ENCODE measurements at regions not wholly inside any gene's neighbourhood (a gene's known extent, or its start where the extent isn't known, plus 50 kb on each side); places are given as distances from the start of the nearest gene placed in this dataset.
A peak's percentile ranks its signal among the peaks of the same experiment; 100 is the strongest.

DNA sequence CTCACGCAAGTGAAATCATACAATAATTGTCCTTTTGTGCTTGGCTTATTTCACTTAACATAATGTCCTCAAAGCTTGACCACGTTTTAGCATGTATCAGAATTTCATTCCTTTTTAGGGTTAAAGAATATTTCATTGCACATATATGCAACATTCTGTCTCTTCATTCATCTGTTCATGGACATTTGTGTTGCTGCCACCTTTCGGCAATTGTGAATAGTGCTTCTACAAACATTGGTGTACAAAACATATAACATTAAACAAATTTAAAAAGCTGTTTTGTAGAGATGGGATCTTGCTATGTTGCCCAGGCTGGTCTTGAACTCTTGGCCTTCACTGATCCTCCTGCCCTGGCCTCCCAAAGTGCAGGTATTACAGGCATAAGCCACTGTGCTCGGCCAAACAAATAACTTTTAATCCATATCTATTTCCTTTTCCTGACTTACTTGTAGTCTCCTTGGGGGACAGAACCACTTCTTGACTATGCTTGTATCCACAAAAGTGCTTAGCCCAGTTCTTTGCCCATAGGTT, 209.3 kb downstream of the SLC4A3 start:
- TF ChIP-seq, protein P1, sequence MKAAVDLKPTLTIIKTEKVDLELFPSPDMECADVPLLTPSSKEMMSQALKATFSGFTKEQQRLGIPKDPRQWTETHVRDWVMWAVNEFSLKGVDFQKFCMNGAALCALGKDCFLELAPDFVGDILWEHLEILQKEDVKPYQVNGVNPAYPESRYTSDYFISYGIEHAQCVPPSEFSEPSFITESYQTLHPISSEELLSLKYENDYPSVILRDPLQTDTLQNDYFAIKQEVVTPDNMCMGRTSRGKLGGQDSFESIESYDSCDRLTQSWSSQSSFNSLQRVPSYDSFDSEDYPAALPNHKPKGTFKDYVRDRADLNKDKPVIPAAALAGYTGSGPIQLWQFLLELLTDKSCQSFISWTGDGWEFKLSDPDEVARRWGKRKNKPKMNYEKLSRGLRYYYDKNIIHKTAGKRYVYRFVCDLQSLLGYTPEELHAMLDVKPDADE (conservative IDR thresholded peaks at IDR 0.05; ENCODE audit: control insufficient read depth, low read depth, low read length): no peak
- TF ChIP-seq FOS (IDR thresholded peaks at IDR 0.05; ENCODE audit: extremely low read depth, insufficient read length): no peak
- TF ChIP-seq MIER1 (IDR thresholded peaks at IDR 0.05; ENCODE audit: low read depth): no peak
- no peak for TF ChIP-seq POLR2A (conservative IDR thresholded peaks at IDR 0.05)
- TF ChIP-seq ARHGAP35 (IDR thresholded peaks at IDR 0.05; ENCODE audit: partially characterized antibody): no peak
- TF ChIP-seq, protein P2, sequence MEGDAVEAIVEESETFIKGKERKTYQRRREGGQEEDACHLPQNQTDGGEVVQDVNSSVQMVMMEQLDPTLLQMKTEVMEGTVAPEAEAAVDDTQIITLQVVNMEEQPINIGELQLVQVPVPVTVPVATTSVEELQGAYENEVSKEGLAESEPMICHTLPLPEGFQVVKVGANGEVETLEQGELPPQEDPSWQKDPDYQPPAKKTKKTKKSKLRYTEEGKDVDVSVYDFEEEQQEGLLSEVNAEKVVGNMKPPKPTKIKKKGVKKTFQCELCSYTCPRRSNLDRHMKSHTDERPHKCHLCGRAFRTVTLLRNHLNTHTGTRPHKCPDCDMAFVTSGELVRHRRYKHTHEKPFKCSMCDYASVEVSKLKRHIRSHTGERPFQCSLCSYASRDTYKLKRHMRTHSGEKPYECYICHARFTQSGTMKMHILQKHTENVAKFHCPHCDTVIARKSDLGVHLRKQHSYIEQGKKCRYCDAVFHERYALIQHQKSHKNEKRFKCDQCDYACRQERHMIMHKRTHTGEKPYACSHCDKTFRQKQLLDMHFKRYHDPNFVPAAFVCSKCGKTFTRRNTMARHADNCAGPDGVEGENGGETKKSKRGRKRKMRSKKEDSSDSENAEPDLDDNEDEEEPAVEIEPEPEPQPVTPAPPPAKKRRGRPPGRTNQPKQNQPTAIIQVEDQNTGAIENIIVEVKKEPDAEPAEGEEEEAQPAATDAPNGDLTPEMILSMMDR (IDR thresholded peaks at IDR 0.05 in 2 of 3, conservative IDR thresholded peaks at IDR 0.05 in 1 of 3; ENCODE audit: insufficient read depth in 2 of 3, low read depth in 1 of 3, low read length in 3 of 3): peak in 2 of 3 experiments; percentile 27 to 57; a peak in 3 of 6 replicates
- TF ChIP-seq HCFC1 (IDR thresholded peaks at IDR 0.05; ENCODE audit: low read depth, low read length): no peak
- no peak for TF ChIP-seq PTRF (tag; IDR thresholded peaks at IDR 0.05)
- TF ChIP-seq BRCA1 (IDR thresholded peaks at IDR 0.05): no peak
- TF ChIP-seq BRCA1 (CRISPR knock-in tag; IDR thresholded peaks at IDR 0.05): no peak

Measured in K562 (cell line).